GM18868 (cell line): ENCODE measurements at regions not wholly inside any gene's neighbourhood (a gene's known extent, or its start where the extent isn't known, plus 50 kb on each side); places are given as distances from the start of the nearest gene placed in this dataset.

Experiments used
- ATAC-seq: cut with Tn5 transposase; IDR thresholded peaks from one replicate; pipeline ENCODE4 v1.9.1; 2021; ENCODE audit warnings: mild to moderate bottlenecking, moderate library complexity; ENCODE audit not compliant: unreplicated experiment

GRCh38 chr7:95718577-95719410 is 53.6 kb upstream of the DYNC1I1 start:
- peak; percentile 34 for ATAC-seq

DNA sequence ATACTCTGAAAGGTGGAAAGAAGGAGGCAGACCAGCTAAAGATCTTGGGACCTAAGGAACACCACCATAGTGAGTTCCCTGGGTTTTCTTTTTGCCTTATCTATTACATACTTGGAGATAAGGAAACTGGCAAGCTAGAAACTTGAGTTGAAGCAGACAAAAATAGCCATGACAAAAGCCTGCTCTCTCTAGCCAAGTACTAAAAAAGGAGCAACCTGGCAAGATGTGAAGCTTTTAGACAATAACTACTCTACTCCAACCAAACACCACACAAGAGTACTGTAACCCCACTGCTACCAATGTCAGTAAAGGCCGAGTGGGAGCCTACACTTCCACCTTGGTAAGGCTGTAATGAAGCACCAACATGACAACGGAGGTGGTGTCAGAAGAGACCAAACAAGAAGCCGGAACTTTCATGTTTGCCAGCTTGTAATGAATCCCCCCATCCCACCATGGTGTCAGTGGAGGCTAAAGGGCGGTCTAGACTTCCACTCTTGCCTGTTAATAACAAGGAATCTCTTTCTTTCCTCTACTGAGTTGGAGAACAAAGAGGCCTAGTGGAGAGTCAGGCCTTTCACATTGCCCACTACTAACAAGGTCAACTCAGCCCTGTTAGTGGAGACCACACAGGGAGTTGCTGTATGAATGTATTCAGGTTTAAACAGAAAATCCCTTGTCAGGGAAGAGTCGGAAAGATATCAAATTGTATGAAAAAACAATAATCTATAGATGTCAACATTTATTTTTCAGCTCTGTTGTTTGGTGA is 55.8 kb upstream of the DYNC1I1 start:
- no peak for ATAC-seq

- peak; percentile 91 for ATAC-seq
Measured at GRCh38 chr7:95715274-95715673, 57.1 kb upstream of the DYNC1I1 start.

DNA sequence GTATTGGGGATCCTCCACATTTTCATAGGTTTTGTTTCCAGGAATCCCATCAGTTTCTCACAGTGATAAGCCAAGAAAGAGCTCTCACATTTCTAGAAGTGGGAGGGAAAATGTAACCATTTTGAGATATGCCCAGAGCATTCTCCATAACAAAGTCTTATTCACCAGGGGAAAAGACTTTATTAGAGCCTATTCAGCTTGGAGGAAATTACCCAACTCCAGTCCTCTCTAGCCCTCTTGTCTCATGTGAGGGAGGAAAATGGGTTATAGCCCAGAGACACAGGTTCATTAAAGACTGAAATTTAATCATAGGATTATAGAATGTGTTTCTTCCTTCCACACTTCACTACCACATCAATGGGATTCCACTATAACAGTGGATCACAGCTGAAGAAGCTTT is 61.6 kb upstream of the DYNC1I1 start:
- ATAC-seq: no peak

DNA sequence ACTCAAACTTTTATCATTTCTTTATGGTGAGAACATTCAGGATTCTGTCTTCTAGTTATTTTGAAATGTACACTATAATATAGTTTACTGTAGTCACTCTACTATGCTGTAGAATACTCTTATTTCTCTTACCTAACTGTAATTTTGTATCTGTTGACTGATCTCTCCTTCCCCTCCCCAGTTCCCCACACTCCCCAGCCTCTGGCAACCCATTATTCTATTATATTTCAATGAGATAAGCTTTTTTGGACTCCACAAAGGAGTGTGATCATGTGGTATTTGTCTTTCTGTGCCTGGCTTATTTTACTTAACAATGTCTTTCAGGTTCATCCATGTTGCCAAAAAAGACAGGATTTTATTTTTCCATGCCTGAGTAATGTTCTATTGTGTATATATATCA is 71.4 kb upstream of the DYNC1I1 start:
- ATAC-seq: no peak

GRCh38 chr7:95694334-95694733 is 78.0 kb upstream of the DYNC1I1 start:
- no peak for ATAC-seq

DNA sequence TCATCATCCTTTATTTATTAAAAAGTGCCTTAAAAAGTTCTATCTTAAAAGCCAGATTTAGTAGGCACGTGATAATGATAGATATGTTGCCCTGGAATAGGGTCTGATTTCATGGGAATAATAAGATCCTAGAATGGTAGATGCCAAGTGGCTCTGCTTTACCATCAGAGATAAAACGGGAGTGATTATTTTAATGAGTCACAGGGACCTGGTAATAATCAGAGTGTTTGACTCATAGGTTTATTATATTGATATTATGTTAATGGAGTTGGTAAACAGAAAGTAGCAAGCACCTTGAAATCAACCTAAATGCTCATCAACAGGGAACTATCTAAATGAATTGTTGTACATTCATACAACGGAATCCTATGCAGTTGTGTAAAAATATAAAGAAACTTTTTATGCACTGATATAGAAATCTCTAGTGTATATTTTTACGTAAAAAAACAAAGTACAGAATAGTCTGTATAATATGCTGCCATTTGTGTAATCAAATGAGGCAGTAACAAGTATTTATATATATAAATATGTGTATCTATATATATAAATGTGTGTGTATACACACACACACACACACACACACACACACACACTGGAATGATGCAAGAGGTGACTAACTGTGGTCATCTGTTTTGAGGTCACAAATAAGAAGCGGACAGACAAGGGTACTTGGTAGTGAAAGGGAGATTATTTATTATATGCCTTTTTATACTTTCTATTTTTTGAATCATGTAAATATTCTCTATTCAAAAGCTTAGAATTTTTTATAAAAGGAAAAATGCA is 78.6 kb upstream of the DYNC1I1 start:
- ATAC-seq: no peak

GRCh38 chr7:95691464-95691863 is 80.9 kb upstream of the DYNC1I1 start:
- no peak for ATAC-seq

DNA sequence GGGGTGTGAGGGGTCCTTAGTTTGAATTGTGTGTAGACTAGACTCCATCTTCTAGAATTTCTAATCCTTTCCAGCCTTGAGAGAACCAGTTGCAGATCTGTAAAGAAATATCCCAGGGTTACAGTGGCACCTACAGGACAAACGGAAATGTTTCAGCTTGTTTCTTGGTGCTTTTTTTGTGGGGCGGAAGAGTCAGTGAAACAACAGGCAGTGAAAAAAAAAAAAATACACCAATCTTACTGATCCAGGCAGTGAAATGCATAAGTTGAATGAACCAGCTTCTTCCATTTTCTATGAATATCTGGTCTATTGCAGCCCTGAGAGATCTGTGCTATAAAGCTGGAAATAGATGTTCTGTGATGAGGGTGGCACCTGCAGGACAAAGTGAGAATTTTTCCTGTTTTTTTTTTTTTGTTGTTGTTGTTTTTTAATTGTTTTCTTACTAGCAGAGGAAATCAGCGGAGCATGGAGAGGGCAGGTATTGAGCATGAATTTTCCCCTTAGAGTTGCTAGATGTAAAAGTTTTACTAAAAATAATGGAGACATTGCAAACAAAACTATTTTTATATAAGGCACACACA is 81.9 kb upstream of the DYNC1I1 start:
- ATAC-seq: peak; percentile 76

- ATAC-seq: no peak
Measured at GRCh38 chr7:95688931-95689495, 83.3 kb upstream of the DYNC1I1 start.

DNA sequence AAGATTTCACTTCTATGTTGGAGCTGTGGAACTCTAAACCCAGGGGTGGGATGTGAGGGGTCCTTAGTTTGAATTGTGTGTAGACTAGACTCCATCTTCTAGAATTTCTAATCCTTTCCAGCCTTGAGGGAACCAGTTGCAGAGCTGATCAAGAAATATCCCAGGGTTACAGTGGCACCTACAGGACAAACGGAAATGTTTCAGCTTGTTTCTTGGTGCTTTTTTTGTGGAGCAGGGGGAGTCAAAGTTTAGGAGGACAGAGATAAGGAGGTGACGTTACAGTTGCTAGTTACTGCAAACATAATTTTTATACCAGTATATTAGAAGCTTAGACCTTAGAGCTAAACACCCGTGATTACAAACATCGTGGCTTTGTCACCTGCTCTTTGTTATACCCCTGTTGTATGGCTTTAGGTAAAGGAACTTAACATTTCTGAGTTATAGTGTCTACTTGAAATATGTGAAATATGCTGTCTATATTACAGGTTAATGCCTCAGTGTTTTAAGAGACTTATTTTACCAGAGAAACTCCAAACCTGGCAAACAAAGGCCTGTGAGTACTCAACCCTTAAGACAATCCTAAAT is 84.5 kb upstream of the DYNC1I1 start:
- ATAC-seq: peak; percentile 38

DNA sequence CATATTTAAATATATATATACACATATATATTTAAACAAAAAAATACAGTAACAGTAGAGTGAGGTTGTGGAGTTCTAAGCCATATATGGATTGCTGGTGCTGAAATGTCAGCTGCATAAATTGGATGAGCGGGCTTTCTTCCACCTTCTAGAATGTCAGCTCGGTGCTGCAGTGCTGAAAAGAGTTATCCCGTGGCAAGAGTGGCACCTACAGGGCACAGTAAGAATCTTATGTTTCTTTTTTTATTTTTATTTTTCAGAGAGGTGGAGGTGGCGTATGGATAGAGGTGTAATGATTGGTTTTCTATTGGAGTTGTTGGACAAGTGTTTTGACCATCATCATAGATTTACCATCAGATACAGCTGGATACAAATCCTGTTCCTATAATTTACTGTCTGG is 86.2 kb upstream of the DYNC1I1 start:
- ATAC-seq: peak; percentile 43

GRCh38 chr7:95684505-95684904 is 87.8 kb upstream of the DYNC1I1 start:
- ATAC-seq: no peak

DNA sequence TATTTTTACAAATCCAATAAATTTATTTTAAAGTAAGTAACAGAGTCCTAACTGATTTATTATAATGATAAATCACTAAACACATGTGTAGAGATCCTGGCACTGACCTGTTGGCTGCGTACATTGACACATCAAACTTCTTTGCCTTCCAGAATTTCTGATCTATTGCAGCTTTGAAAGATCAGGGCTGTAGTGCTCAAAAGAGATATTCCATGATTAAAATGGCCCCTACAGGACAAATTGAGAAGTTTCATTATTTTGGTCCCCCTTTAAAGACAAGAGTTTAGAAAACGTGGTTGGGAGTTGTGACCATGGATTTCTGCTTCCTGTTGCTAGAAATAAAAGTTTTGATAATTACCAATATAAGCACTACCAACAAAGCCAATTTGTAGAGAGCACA is 87.7 kb upstream of the PDK4 start:
- no peak for ATAC-seq

DNA sequence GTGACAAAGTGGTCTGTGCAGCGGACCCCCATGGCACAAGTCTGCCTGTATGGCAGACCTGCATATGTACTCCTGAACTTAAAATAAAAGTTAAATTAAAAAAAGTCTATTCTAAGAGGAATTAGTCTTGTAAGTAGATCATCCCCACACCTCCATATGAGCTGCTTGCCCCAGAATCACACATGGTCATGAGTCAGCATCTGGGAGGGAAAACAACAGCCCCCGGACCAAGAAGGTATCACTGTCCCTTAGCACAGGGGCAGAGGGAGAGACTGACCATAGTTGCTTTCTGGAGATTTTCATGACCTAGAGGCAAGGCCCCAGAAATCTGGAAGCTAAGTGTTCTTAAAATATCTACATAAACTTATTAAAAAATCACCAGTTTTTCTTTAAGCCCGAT is 86.6 kb upstream of the PDK4 start:
- ATAC-seq: no peak

DNA sequence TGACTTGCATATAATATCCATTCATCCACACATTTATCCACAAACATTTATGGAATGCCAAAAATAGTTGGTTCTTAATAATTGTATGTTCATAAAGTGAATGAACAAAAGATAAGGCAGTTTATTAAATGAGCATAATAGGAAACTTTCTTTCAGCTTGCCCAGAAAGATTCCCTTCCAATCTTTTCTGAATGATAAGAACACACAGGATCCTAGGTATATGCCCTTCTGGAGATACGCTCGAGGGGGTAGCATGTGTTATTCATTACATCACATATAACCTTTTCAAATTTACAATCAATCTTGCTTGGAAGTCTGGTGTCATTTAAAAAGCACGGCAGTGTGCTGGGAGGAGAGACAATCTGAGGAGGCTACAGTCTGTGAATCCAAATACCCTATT is 80.4 kb upstream of the PDK4 start:
- no peak for ATAC-seq

GRCh38 chr7:95675632-95676031 is 79.3 kb upstream of the PDK4 start:
- ATAC-seq: no peak

DNA sequence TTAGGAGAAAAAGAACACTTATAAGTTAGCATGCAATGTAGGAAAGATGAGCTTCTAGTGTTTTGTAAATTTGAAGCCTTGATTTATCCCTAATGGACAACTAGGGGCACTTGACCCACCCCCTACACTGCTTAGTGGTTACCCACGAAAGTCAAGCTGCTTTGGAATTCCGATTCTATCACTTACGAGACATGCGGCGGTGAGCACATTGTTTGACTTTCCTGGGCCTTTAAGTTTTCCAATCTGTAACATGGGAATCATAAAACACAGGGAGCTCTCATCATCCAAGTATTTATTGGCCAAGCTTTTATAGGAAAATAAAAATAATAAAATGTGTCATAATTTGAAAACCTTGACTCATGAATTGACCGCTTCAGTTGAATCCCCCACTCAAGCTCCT is 78.7 kb upstream of the PDK4 start:
- ATAC-seq: no peak

GRCh38 chr7:95674101-95674500 is 77.8 kb upstream of the PDK4 start:
- ATAC-seq: no peak

DNA sequence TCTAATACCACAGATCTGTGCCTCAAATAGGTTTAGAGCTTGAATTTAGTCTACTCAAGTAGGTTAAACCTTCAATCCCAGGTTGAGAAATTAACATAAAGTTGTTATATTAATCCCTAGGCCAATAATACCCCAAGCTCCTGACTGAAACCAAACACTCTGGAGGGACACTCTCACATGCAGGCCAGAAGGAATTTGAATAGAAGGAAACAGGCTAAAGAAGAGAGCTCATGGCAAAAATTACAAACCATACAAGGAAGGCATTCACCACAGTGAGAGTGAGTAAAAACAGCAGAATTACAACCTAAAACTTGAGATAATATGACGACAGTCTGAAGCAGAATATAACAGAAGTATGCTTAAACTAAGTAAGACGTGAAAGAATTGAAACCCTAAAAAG is 76.1 kb upstream of the PDK4 start:
- ATAC-seq: no peak
